HepG2 (cell line): ENCODE measurements at regions not wholly inside any gene's neighbourhood (a gene's known extent, or its start where the extent isn't known, plus 50 kb on each side); places are given as distances from the start of the nearest gene placed in this dataset.
"Not testable (repeated sequence)": the region's sequence is repeated elsewhere in the genome, so short reads cannot be mapped to it uniquely, and the experiment has no call there.

Experiments
- ATF1 ChIP-seq: IDR thresholded peaks from 2 replicates; pipeline ENCODE4 v1.6.1; 2016; ENCODE audit warnings: mild to moderate bottlenecking, control low read depth
- EZH2 ChIP-seq: conservative IDR thresholded peaks from 2 replicates; pipeline ENCODE4 v1.6.1; 2012; ENCODE audit warnings: mild to moderate bottlenecking, low read depth, low read length, moderate library complexity
- IRF2 ChIP-seq: IDR thresholded peaks from 2 replicates; pipeline ENCODE4 v1.6.1; 2018; ENCODE audit warnings: missing genetic modification reagents, missing compliant biosample characterization
- MAX ChIP-seq: IDR thresholded peaks from 2 replicates; pipeline ENCODE4 v1.6.1; 2012; ENCODE audit warnings: inconsistent platforms
- SMARCC2 ChIP-seq: fragments of 450-650 bp; IDR thresholded peaks from 2 replicates; pipeline ENCODE4 v1.6.1; 2017; ENCODE audit warnings: antibody characterized with exemption, mild to moderate bottlenecking
- ZNF878 ChIP-seq: sonication (generic); formaldehyde crosslinking; IDR thresholded peaks from 2 replicates; pipeline ENCODE4 v1.8.1; 2023; ENCODE audit warnings: mild to moderate bottlenecking, missing genetic modification reagents, moderate library complexity
- TF ChIP-seq, protein P1 (sequence below): sonication (generic); formaldehyde crosslinking; IDR thresholded peaks from 2 replicates; pipeline ENCODE4 v1.5.0; 2020; ENCODE audit warnings: mild to moderate bottlenecking, missing genetic modification reagents, moderate library complexity

- TF ChIP-seq EZH2; ATF1; SMARCC2; MAX; ZNF878 (CRISPR knock-in tag); IRF2 (CRISPR knock-in tag): not testable (repeated sequence)
- TF ChIP-seq, protein P1, sequence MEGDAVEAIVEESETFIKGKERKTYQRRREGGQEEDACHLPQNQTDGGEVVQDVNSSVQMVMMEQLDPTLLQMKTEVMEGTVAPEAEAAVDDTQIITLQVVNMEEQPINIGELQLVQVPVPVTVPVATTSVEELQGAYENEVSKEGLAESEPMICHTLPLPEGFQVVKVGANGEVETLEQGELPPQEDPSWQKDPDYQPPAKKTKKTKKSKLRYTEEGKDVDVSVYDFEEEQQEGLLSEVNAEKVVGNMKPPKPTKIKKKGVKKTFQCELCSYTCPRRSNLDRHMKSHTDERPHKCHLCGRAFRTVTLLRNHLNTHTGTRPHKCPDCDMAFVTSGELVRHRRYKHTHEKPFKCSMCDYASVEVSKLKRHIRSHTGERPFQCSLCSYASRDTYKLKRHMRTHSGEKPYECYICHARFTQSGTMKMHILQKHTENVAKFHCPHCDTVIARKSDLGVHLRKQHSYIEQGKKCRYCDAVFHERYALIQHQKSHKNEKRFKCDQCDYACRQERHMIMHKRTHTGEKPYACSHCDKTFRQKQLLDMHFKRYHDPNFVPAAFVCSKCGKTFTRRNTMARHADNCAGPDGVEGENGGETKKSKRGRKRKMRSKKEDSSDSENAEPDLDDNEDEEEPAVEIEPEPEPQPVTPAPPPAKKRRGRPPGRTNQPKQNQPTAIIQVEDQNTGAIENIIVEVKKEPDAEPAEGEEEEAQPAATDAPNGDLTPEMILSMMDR, result not testable (repeated sequence)
These were observed 158.0 kb upstream of the GNAI1 start for GRCh38 chr7:79976711-79977020.
